Type B pancreatic cell (in vitro differentiated cells): ENCODE measurements at regions not wholly inside any gene's neighbourhood (a gene's known extent, or its start where the extent isn't known, plus 50 kb on each side); places are given as distances from the start of the nearest gene placed in this dataset.

ENCODE experiments used
- DNase-seq: peaks from one replicate; pipeline ENCODE4 v3.0.0; 2021; ENCODE audit warnings: mixed read lengths; ENCODE audit not compliant: unreplicated experiment; ENCODE audit errors: extremely low spot score
- H3K27ac Mint-ChIP-seq: 2 replicates; pipeline ENCODE4 v1.8.0; 2021; ENCODE audit warnings: mild to moderate bottlenecking, mixed read lengths
- H3K27me3 Mint-ChIP-seq: 2 replicates; pipeline ENCODE4 v1.8.0; 2021; ENCODE audit warnings: mixed read lengths
- H3K36me3 Mint-ChIP-seq: 2 replicates; pipeline ENCODE4 v1.8.0; 2021; ENCODE audit warnings: mixed read lengths
- H3K4me1 Mint-ChIP-seq: one replicate; pipeline ENCODE4 v1.8.0; 2021; ENCODE audit warnings: mixed read lengths; ENCODE audit not compliant: unreplicated experiment
- H3K4me3 Mint-ChIP-seq: 2 replicates; pipeline ENCODE4 v1.8.0; 2021; ENCODE audit warnings: mild to moderate bottlenecking, mixed read lengths
- H3K9me3 Mint-ChIP-seq: 2 replicates; pipeline ENCODE4 v1.8.0; 2021; ENCODE audit warnings: mixed read lengths
- TF ChIP-seq, protein P1 (sequence below): fragments of 200-600 bp; sonication (generic); conservative IDR thresholded peaks from 2 replicates; pipeline ENCODE4 v1.5.0; 2021; ENCODE audit warnings: antibody characterized with exemption, mild to moderate bottlenecking

DNA sequence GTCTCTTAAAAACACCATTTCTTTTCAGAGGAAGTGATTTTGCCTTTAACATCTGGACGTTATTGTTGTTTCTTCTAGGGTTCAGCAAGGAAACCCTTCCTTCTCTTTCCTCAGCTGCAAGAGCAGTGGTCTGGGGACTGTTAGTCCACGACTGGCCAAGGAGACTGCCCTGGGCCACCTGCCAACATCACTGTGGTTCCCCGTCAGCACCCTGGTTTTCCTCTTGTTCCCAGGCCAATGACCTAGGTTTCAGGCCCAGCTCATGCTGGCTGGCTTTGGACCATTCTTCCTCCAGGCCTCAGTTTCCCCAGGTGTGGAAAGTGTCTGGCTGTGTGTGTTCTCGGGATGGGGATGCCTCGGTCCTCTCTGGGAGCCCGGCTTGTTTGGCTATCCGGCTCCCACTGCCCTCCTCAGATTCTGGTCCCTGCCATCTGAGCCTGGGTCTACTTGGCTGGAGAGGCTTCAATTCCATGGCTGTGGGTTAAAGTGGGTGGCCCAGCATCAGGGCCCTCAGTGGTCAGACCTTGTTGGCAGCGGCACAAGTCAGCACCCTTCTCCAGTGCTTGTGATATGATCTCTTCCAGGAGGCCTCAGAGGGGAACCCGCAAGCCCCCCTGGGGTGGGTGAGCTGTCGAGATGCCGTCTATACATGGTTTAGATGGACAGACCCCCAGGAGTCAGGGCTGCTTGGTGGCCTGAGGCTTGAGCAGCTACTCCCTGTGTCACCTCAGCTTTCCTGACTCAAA, 234.3 kb upstream of the HS6ST1 start:
- TF ChIP-seq, protein P1, sequence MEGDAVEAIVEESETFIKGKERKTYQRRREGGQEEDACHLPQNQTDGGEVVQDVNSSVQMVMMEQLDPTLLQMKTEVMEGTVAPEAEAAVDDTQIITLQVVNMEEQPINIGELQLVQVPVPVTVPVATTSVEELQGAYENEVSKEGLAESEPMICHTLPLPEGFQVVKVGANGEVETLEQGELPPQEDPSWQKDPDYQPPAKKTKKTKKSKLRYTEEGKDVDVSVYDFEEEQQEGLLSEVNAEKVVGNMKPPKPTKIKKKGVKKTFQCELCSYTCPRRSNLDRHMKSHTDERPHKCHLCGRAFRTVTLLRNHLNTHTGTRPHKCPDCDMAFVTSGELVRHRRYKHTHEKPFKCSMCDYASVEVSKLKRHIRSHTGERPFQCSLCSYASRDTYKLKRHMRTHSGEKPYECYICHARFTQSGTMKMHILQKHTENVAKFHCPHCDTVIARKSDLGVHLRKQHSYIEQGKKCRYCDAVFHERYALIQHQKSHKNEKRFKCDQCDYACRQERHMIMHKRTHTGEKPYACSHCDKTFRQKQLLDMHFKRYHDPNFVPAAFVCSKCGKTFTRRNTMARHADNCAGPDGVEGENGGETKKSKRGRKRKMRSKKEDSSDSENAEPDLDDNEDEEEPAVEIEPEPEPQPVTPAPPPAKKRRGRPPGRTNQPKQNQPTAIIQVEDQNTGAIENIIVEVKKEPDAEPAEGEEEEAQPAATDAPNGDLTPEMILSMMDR = no peak
- Mint-ChIP-seq H3K27me3 (no peaks in the 10 kb centered on the region), H3K9me3 (no peaks in the 10 kb centered on the region), H3K4me3 (no peak overlapping the region), H3K27ac (no peak overlapping the region), H3K4me1 (peaks cover 28% of the 10 kb centered on the region), H3K36me3 (no peaks in the 10 kb centered on the region)
- DNase-seq = no peak

DNA sequence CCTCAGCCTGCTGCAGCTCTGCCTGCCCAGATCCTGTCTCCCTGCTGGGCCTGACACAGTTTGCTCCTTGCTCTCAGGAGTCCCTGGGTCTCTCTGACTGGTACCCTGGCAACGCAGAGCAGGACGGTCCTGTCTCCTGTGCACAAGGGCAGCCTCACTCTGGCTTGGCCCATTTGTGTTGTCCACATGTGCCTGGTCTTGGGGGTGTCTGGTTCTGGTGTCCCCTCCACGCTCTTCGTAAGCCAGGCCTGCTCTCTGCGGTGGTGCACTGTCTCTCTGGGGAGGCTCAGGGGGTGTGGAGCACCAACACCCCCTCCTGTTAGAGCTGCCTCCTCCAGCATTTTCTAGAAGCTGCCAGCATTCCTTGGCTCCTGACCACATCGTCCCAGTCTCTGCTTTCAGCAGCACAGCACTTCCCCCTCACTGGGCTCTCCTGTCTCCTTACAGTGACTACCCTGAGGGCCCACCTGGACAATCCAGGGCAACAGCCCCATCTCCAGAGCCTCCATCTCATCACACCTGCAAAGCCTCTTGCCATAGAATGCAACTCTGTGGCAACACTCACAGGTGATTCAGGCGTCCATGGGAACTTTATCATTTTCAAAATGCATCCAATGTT, 235.6 kb upstream of the HS6ST1 start:
- DNase-seq = no peak
- Mint-ChIP-seq H3K27me3 (no peaks in the 10 kb centered on the region), H3K4me1 (peaks cover 25% of the 10 kb centered on the region), H3K9me3 (no peaks in the 10 kb centered on the region), H3K36me3 (no peaks in the 10 kb centered on the region), H3K27ac (no peak overlapping the region), H3K4me3 (no peak overlapping the region)
- TF ChIP-seq, protein P1 = no peak

DNA sequence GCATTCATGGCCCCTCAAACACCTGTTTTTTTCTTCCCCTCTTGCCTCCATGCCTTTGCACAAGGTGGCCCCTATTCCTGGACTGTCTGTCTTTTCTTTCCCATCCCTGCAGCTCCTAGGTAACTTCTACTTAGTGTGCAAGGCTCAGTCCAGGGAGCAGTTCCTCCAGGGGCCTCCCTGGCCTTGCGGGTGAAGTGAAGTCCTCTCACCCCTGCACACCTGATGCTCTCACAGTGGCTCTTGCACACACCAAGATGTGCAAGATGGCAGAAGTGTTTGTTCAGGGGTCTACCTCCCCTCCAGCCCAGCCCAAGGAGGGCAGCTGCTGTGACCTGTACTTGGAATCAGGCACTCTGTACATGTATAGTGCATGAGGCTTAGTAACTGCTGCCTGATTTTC, 236.8 kb upstream of the HS6ST1 start:
- TF ChIP-seq, protein P1 = no peak
- Mint-ChIP-seq H3K9me3 (no peaks in the 10 kb centered on the region), H3K4me1 (peaks cover 15% of the 10 kb centered on the region), H3K27me3 (peaks cover under 1% of the 10 kb centered on the region), H3K27ac (no peak overlapping the region), H3K4me3 (no peak overlapping the region), H3K36me3 (no peaks in the 10 kb centered on the region)
- DNase-seq = no peak

DNA sequence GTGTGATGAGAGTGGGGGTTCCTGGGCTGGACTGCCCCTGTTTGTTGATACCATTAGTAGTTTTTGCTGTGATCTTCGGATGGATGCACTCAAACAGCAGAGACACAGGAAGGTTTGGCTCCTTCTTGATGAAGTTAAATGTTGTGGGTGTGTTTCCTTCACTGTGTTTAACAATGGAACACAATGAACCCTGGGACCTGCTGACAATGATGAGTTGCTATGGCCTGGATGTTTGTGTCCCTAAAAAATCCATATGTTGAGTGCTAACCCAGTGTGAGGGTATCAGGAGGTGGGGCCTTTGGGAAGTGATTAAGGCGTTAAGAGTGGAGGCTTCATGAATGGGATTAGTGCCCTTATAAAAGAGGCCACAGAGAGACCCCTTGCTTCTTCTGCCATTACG, 237.4 kb upstream of the HS6ST1 start:
- TF ChIP-seq, protein P1 = no peak
- no peak for DNase-seq
- Mint-ChIP-seq H3K27me3 (peaks cover 5% of the 10 kb centered on the region), H3K4me3 (no peak overlapping the region), H3K9me3 (no peaks in the 10 kb centered on the region), H3K36me3 (no peaks in the 10 kb centered on the region), H3K4me1 (peaks cover 11% of the 10 kb centered on the region), H3K27ac (no peak overlapping the region)

DNA sequence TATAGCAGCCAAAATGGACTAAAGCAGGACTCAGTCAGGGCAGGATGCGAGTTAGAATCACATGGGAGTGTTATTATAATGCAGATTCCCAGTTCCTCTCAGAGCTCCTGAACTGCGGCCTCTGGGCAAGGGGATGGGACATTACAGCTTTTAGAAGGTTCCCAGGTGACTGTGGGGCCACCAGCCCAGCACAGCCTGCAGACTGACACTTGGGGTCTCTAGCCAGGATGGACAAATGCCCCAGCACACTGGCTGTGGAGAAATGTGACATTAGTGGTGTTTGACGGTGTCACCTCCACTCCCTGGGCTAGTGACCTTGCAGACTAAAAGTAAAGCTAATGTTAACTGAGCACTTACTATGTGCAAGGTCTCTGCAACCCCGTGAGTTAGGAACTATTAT, 238.0 kb upstream of the HS6ST1 start:
- peaks cover 11% of the 10 kb centered on the region for H3K4me1 Mint-ChIP-seq
- DNase-seq = no peak
- H3K9me3 Mint-ChIP-seq = no peaks in the 10 kb centered on the region
- H3K27me3 Mint-ChIP-seq = peaks cover 5% of the 10 kb centered on the region
- TF ChIP-seq, protein P1 = no peak
- H3K27ac Mint-ChIP-seq = no peak overlapping the region
- no peaks in the 10 kb centered on the region for H3K36me3 Mint-ChIP-seq
- H3K4me3 Mint-ChIP-seq = no peak overlapping the region
